HFFc6 (cell line): ENCODE measurements at regions not wholly inside any gene's neighbourhood (a gene's known extent, or its start where the extent isn't known, plus 50 kb on each side); places are given as distances from the start of the nearest gene placed in this dataset.

Experiments
- DNase-seq: peaks from one replicate; pipeline ENCODE4 v3.0.0-alpha.2; 2018
- H3K27ac Mint-ChIP-seq: 2 replicates; pipeline ENCODE4 v1.8.0; 2020; ENCODE audit warnings: mild to moderate bottlenecking, mixed read lengths
- H3K27me3 Mint-ChIP-seq: 2 replicates; pipeline ENCODE4 v1.8.0; 2021; ENCODE audit warnings: mild to moderate bottlenecking, moderate library complexity, mixed read lengths; ENCODE audit not compliant: insufficient read depth
- H3K36me3 Mint-ChIP-seq: 2 replicates; pipeline ENCODE4 v1.8.0; 2021; ENCODE audit warnings: low read depth, mixed read lengths
- H3K4me1 Mint-ChIP-seq: 2 replicates; pipeline ENCODE4 v1.8.0; 2020; ENCODE audit warnings: low read depth, mixed read lengths
- H3K4me3 Mint-ChIP-seq: 2 replicates; pipeline ENCODE4 v1.8.0; 2020; ENCODE audit warnings: mild to moderate bottlenecking, moderate library complexity, mixed read lengths
- H3K9me3 Mint-ChIP-seq: 2 replicates; pipeline ENCODE4 v1.8.0; 2020; ENCODE audit warnings: mild to moderate bottlenecking, mixed read lengths
- CTCF ChIP-seq: fragments of 200-600 bp; sonication (generic); IDR thresholded peaks from 2 replicates; pipeline ENCODE4 v1.5.0; 2021; ENCODE audit warnings: antibody characterized with exemption, mild to moderate bottlenecking

GRCh38 chr11:80687941-80688340 is 1247.1 kb upstream of the TENM4 start:
- H3K4me1 Mint-ChIP-seq = no peaks in the 10 kb centered on the region

GRCh38 chr11:80686889-80687288 is 1246.1 kb upstream of the TENM4 start:
- Mint-ChIP-seq H3K27me3 (no peaks in the 10 kb centered on the region), H3K27ac (no peak overlapping the region), H3K36me3 (no peaks in the 10 kb centered on the region), H3K9me3 (peaks cover 19% of the 10 kb centered on the region), H3K4me3 (no peak overlapping the region), H3K4me1 (no peaks in the 10 kb centered on the region)
- no peak for DNase-seq
- TF ChIP-seq CTCF = no peak

More at GRCh38 chr11:80687941-80688340, 1247.1 kb upstream of the TENM4 start:
- DNase-seq = no peak
- peaks cover 19% of the 10 kb centered on the region for H3K9me3 Mint-ChIP-seq
- H3K36me3 Mint-ChIP-seq = no peaks in the 10 kb centered on the region
- H3K27ac Mint-ChIP-seq = no peak overlapping the region
- no peak overlapping the region for H3K4me3 Mint-ChIP-seq
- TF ChIP-seq CTCF = no peak
- H3K27me3 Mint-ChIP-seq = no peaks in the 10 kb centered on the region

- TF ChIP-seq CTCF = no peak
- Mint-ChIP-seq H3K27ac (no peak overlapping the region), H3K9me3 (peaks cover 48% of the 10 kb centered on the region), H3K4me3 (no peak overlapping the region), H3K4me1 (no peaks in the 10 kb centered on the region), H3K36me3 (no peaks in the 10 kb centered on the region), H3K27me3 (no peaks in the 10 kb centered on the region)
- DNase-seq = no peak
Observed at GRCh38 chr11:80673566-80673965, 1232.7 kb upstream of the TENM4 start.

GRCh38 chr11:80669620-80670019 is 1228.8 kb upstream of the TENM4 start:
- Mint-ChIP-seq H3K4me3 (no peak overlapping the region), H3K4me1 (no peaks in the 10 kb centered on the region), H3K27me3 (no peaks in the 10 kb centered on the region), H3K36me3 (no peaks in the 10 kb centered on the region), H3K27ac (no peak overlapping the region), H3K9me3 (peaks cover 41% of the 10 kb centered on the region)
- no peak for TF ChIP-seq CTCF
- DNase-seq = no peak

- TF ChIP-seq CTCF = no peak
- Mint-ChIP-seq H3K27ac (no peak overlapping the region), H3K4me3 (no peak overlapping the region), H3K4me1 (no peaks in the 10 kb centered on the region), H3K36me3 (no peaks in the 10 kb centered on the region), H3K9me3 (peaks cover 42% of the 10 kb centered on the region), H3K27me3 (no peaks in the 10 kb centered on the region)
- no peak for DNase-seq
Observed at GRCh38 chr11:80668039-80668438, 1227.2 kb upstream of the TENM4 start.

- H3K4me1 Mint-ChIP-seq = no peaks in the 10 kb centered on the region
- no peak overlapping the region for H3K4me3 Mint-ChIP-seq
- no peak for TF ChIP-seq CTCF
- H3K27ac Mint-ChIP-seq = no peak overlapping the region
- H3K27me3 Mint-ChIP-seq = no peaks in the 10 kb centered on the region; the same call in 1 of the 2 replicates
- no peaks in the 10 kb centered on the region for H3K36me3 Mint-ChIP-seq
- peaks cover 46% of the 10 kb centered on the region for H3K9me3 Mint-ChIP-seq
- DNase-seq = no peak
Observed at GRCh38 chr11:80655834-80656233, 1215.0 kb upstream of the TENM4 start.
